ENCODE measurements at regions not wholly inside any gene's neighbourhood (a gene's known extent, or its start where the extent isn't known, plus 50 kb on each side); places are given as distances from the start of the nearest gene placed in this dataset.

GRCh38 chr5:44543511-44543910 is 154.3 kb upstream of the FGF10 start:
- ATAC-seq (no peak), DNase-seq (ENCODE audit: low read depth, low spot score) (no peak)
- no peak for TF ChIP-seq SIN3A (IDR thresholded peaks at IDR 0.05; ENCODE audit: borderline replicate concordance, insufficient read depth, low read depth, low read length)
- TF ChIP-seq CTCF (IDR thresholded peaks at IDR 0.05), result no peak
- TF ChIP-seq POLR2AphosphoS5 (IDR thresholded peaks at IDR 0.05; ENCODE audit: low read depth, low read length), result no peak
- no peak for TF ChIP-seq TCF7L2 (IDR thresholded peaks at IDR 0.05; ENCODE audit: low read depth, low read length)
- TF ChIP-seq, protein P1, sequence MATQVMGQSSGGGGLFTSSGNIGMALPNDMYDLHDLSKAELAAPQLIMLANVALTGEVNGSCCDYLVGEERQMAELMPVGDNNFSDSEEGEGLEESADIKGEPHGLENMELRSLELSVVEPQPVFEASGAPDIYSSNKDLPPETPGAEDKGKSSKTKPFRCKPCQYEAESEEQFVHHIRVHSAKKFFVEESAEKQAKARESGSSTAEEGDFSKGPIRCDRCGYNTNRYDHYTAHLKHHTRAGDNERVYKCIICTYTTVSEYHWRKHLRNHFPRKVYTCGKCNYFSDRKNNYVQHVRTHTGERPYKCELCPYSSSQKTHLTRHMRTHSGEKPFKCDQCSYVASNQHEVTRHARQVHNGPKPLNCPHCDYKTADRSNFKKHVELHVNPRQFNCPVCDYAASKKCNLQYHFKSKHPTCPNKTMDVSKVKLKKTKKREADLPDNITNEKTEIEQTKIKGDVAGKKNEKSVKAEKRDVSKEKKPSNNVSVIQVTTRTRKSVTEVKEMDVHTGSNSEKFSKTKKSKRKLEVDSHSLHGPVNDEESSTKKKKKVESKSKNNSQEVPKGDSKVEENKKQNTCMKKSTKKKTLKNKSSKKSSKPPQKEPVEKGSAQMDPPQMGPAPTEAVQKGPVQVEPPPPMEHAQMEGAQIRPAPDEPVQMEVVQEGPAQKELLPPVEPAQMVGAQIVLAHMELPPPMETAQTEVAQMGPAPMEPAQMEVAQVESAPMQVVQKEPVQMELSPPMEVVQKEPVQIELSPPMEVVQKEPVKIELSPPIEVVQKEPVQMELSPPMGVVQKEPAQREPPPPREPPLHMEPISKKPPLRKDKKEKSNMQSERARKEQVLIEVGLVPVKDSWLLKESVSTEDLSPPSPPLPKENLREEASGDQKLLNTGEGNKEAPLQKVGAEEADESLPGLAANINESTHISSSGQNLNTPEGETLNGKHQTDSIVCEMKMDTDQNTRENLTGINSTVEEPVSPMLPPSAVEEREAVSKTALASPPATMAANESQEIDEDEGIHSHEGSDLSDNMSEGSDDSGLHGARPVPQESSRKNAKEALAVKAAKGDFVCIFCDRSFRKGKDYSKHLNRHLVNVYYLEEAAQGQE (IDR thresholded peaks at IDR 0.05; ENCODE audit: insufficient read depth in 1 of 2, low read depth in 2 of 2, low read length in 1 of 2), result no peak
- BruUV-seq (replicated peaks), result no TSS peak
- no peaks in the 10 kb centered on the region for H3K4me1 ChIP-seq (ENCODE audit: control insufficient read depth, insufficient read depth, low read length)
- H3K9me3 ChIP-seq (ENCODE audit: control insufficient read depth, insufficient read depth, low read depth, low read length), result no peaks in the 10 kb centered on the region
- H3K36me3 ChIP-seq (ENCODE audit: control insufficient read depth, insufficient read depth, low read length), result no peaks in the 10 kb centered on the region
- in situ Hi-C loops (cut with HindIII; ENCODE audit: low pct_unique_long_range_greater_than_20kb, low sequenced_read_pairs), result no loop called here
- ChIA-PET CTCF (no interaction called here), POLR2A (no interaction called here)
- no peaks in the 10 kb centered on the region for H3K27me3 ChIP-seq (ENCODE audit: control insufficient read depth, insufficient read depth, low read length)
- no peak overlapping the region for H3K4me3 ChIP-seq (ENCODE audit: low read depth in 2 of 2, low read length in 2 of 2)
- no peak overlapping the region for H3K27ac ChIP-seq (ENCODE audit: low read length)
- intact Hi-C loops (cut with micrococcal nuclease; ENCODE audit: unreplicated experiment), result no loop called here

DNA sequence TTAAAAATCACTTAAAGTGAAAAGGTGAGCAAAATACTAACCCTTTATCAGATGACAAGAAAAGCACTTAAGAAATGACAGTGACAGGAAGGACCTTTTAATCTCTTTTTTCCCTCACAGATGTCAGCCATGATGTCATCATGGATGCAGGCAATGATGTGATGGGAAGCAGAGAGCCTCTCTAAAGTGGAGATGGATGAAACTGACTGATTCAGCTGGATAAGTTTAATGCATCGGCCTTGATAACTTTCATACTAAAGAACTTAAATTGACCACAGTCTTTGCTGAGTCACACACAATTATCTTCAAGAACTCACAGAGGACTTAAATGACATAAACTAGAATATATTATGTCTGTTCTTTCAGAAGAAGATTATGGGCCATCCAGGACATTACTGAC is 153.2 kb upstream of the FGF10 start:
- POLR2A ChIA-PET, result no interaction called here
- Histone ChIP-seq H3K4me1 (ENCODE audit: control insufficient read depth, insufficient read depth, low read length) (no peaks in the 10 kb centered on the region), H3K4me3 (ENCODE audit: low read depth in 2 of 2, low read length in 2 of 2) (no peak overlapping the region), H3K27me3 (ENCODE audit: control insufficient read depth, insufficient read depth, low read length) (no peaks in the 10 kb centered on the region), H3K27ac (ENCODE audit: low read length) (no peak overlapping the region), H3K36me3 (ENCODE audit: control insufficient read depth, insufficient read depth, low read length) (no peaks in the 10 kb centered on the region), H3K9me3 (ENCODE audit: control insufficient read depth, insufficient read depth, low read depth, low read length) (no peaks in the 10 kb centered on the region)
- no TSS peak for BruUV-seq (replicated peaks)
- DNase-seq (ENCODE audit: low read depth, low spot score) (no peak), ATAC-seq (no peak)
- CTCF ChIA-PET, result no interaction called here
- TF ChIP-seq TCF7L2 (IDR thresholded peaks at IDR 0.05; ENCODE audit: low read depth, low read length) (no peak), SIN3A (IDR thresholded peaks at IDR 0.05; ENCODE audit: borderline replicate concordance, insufficient read depth, low read depth, low read length) (no peak), CTCF (IDR thresholded peaks at IDR 0.05) (no peak), POLR2AphosphoS5 (IDR thresholded peaks at IDR 0.05; ENCODE audit: low read depth, low read length) (no peak)
- TF ChIP-seq, protein P1 (IDR thresholded peaks at IDR 0.05; ENCODE audit: insufficient read depth in 1 of 2, low read depth in 2 of 2, low read length in 1 of 2), result no peak
- in situ Hi-C loops (cut with HindIII; ENCODE audit: low pct_unique_long_range_greater_than_20kb, low sequenced_read_pairs) (no loop called here), intact Hi-C loops (cut with micrococcal nuclease; ENCODE audit: unreplicated experiment) (no loop called here)
